Transverse colon (tissue), 4 donors: ENCODE measurements at regions not wholly inside any gene's neighbourhood (a gene's known extent, or its start where the extent isn't known, plus 50 kb on each side); places are given as distances from the start of the nearest gene placed in this dataset.

Source experiments
- EP300 ChIP-seq: sonication (generic); formaldehyde crosslinking; IDR thresholded peaks from one replicate; pipeline ENCODE4 v1.6.1; 2017; ENCODE audit warnings: antibody characterized with exemption, low read depth
- POLR2A ChIP-seq: fragments of 450-650 bp; IDR thresholded peaks from one replicate; pipeline ENCODE4 v1.6.1; 2016; ENCODE audit warnings: antibody characterized with exemption, mild to moderate bottlenecking, moderate library complexity
- POLR2AphosphoS5 ChIP-seq, 3 donors: sonication (generic); formaldehyde crosslinking; IDR thresholded peaks; one replicate each; pipeline ENCODE4 v1.6.1; 2016; ENCODE audit warnings: antibody characterized with exemption in 3 of 3
- TF ChIP-seq, protein P1 (sequence below), 5 experiments: fragments of 200-600 bp in 3 of 5; fragments of 450-650 bp in 2 of 5; sonication (generic) in 3 of 5; IDR thresholded peaks; 1 replicate in 2 of 5; 2 replicates in 3 of 5; pipeline ENCODE4 v1.5.1; 2016 to 2017; ENCODE audit warnings: antibody characterized with exemption in 5 of 5, inconsistent platforms in 3 of 5, mild to moderate bottlenecking in 2 of 5, moderate library complexity in 1 of 5

DNA sequence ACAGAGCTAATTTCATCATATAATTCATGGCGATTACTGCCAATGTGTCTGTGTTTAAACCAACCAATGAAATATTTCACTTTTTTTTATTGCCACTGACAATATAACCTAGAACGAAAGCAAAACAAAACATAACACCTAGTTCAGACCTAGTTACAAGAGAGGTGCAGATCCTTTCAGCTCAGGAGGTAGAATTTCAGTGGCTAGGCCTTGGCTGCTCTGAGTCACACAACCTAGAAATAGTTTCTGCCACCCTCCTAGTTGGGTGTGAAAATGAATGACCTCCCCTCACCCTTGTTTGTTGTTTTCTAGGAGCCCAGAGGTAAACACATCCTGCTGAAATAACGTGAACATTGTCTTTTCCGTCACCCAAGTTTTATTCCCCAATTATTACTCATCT, 356.3 kb downstream of the HTR1B start:
- TF ChIP-seq, protein P1, sequence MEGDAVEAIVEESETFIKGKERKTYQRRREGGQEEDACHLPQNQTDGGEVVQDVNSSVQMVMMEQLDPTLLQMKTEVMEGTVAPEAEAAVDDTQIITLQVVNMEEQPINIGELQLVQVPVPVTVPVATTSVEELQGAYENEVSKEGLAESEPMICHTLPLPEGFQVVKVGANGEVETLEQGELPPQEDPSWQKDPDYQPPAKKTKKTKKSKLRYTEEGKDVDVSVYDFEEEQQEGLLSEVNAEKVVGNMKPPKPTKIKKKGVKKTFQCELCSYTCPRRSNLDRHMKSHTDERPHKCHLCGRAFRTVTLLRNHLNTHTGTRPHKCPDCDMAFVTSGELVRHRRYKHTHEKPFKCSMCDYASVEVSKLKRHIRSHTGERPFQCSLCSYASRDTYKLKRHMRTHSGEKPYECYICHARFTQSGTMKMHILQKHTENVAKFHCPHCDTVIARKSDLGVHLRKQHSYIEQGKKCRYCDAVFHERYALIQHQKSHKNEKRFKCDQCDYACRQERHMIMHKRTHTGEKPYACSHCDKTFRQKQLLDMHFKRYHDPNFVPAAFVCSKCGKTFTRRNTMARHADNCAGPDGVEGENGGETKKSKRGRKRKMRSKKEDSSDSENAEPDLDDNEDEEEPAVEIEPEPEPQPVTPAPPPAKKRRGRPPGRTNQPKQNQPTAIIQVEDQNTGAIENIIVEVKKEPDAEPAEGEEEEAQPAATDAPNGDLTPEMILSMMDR (IDR thresholded peaks at IDR 0.05): no peak
- no peak for TF ChIP-seq POLR2A
- TF ChIP-seq POLR2AphosphoS5 (IDR thresholded peaks at IDR 0.05): no peak
- no peak for TF ChIP-seq EP300
